HCT116 (cell line): ENCODE measurements at regions not wholly inside any gene's neighbourhood (a gene's known extent, or its start where the extent isn't known, plus 50 kb on each side); places are given as distances from the start of the nearest gene placed in this dataset.

Experiments
- ATAC-seq: fragments of 200-7000 bp; cut with Tn5 transposase; 2 replicates; pipeline ENCODE4 v1.9.1; 2020; ENCODE audit warnings: mild to moderate bottlenecking, moderate library complexity
- BruUV-seq: library from RNA; stranded (reverse); fragments of 400-500 nt; replicated peaks from 2 replicates; lab custom pipeline; 2021; lab: Mats Ljungman, UMichigan
- CTCF ChIA-PET: fragments of 300-600 bp; sonication (Branson Sonifier 250); formaldehyde crosslinking; loops from one replicate; lab custom pipeline; 2021; ENCODE audit warnings: antibody characterized with exemption; lab: Charles Lee
- POLR2A ChIA-PET: fragments of 300-600, 350-600 bp; sonication (Branson Sonifier 250); formaldehyde crosslinking; loops from one replicate; lab custom pipeline; 2021; ENCODE audit warnings: antibody characterized with exemption; lab: Charles Lee
- RAD21 ChIA-PET, 2 experiments: fragments of 300-600 bp; sonication (Branson Sonifier 250); formaldehyde crosslinking; loops; one replicate each; lab custom pipeline; 2023; ENCODE audit warnings: low total read pairs in 2 of 2; ENCODE audit not compliant: uncharacterized antibody in 2 of 2, unreplicated experiment in 2 of 2, low non-redundant PET in 1 of 2; lab: Charles Lee
- DNase-seq: peaks from one replicate; pipeline ENCODE4 v3.0.0-alpha.2; 2010; ENCODE audit warnings: low read depth, low spot score
- H2AFZ ChIP-seq: fragments of 200-600 bp; shearing (Covaris generic), sonication (generic); 2 replicates; pipeline ENCODE4 v1.6.1; 2017; ENCODE audit warnings: low read depth, mixed run types, mixed read lengths, antibody characterized with exemption, low read length; ENCODE audit not compliant: poor library complexity, severe bottlenecking
- H3K27ac ChIP-seq: 2 replicates; pipeline ENCODE4 v1.5.1; 2012; ENCODE audit warnings: low read depth, low read length
- H3K27me3 ChIP-seq: fragments of 200-600 bp; sonication (generic); 2 replicates; pipeline ENCODE4 v1.6.1; 2016; ENCODE audit warnings: mixed run types, low read length, mixed read lengths; ENCODE audit not compliant: insufficient read depth
- H3K36me3 ChIP-seq, 2 experiments: fragments of 200-500 bp in 1 of 2; fragments of 200-600 bp in 1 of 2; sonication (Bioruptor generic) in 1 of 2; sonication (generic) in 1 of 2; 2 replicates each; pipeline versions ENCODE4 v1.5.1 to v1.6.1; 2014 to 2016; ENCODE audit warnings: low read length in 2 of 2, inconsistent platforms in 1 of 2, mixed read lengths in 1 of 2, mixed run types in 1 of 2; ENCODE audit not compliant: insufficient read depth in 2 of 2, control insufficient read depth in 1 of 2
- H3K4me1 ChIP-seq, 2 experiments: fragments of 200-600 bp in 1 of 2; sonication (generic) in 1 of 2; 2 replicates each; pipeline versions ENCODE4 v1.5.1 to v1.6.1; 2012 to 2017; ENCODE audit warnings: low read length in 2 of 2, inconsistent platforms in 1 of 2, mild to moderate bottlenecking in 1 of 2, mixed read lengths in 1 of 2, mixed run types in 1 of 2, moderate library complexity in 1 of 2; ENCODE audit not compliant: insufficient read depth in 2 of 2, control insufficient read depth in 1 of 2
- H3K4me2 ChIP-seq: fragments of 200-600 bp; sonication (generic); 2 replicates; pipeline ENCODE4 v1.6.1; 2017; ENCODE audit warnings: mixed run types, low read length, mixed read lengths
- H3K4me3 ChIP-seq, 2 experiments: fragments of 200-600 bp in 1 of 2; sonication (generic) in 1 of 2; replicated peaks in 1 of 2; 2 replicates each; pipeline ENCODE4 v1.5.1; 2011 to 2016; ENCODE audit warnings: low read length in 2 of 2, control low read depth in 1 of 2, low read depth in 1 of 2, mild to moderate bottlenecking in 1 of 2, mixed read lengths in 1 of 2, mixed run types in 1 of 2
- H3K79me2 ChIP-seq: fragments of 200-600 bp; sonication (generic); 2 replicates; pipeline ENCODE4 v1.6.1; 2017; ENCODE audit warnings: mild to moderate bottlenecking, mixed run types, low read length, moderate library complexity, mixed read lengths; ENCODE audit not compliant: insufficient read depth
- H3K9ac ChIP-seq: fragments of 200-600 bp; sonication (generic); 2 replicates; pipeline ENCODE4 v1.6.1; 2016; ENCODE audit warnings: low read length, mixed read lengths
- H3K9me2 ChIP-seq: fragments of 200-600 bp; sonication (generic), shearing (Covaris generic); 2 replicates; pipeline ENCODE4 v1.6.1; 2017; ENCODE audit warnings: mixed run types, mild to moderate bottlenecking, moderate library complexity; ENCODE audit not compliant: insufficient read depth
- H3K9me3 ChIP-seq, 2 experiments: fragments of 200-500 bp in 1 of 2; fragments of 200-600 bp in 1 of 2; sonication (Bioruptor generic) in 1 of 2; sonication (generic) in 1 of 2; 2 replicates each; pipeline ENCODE4 v1.6.1; 2014 to 2017; ENCODE audit warnings: low read length in 2 of 2, mixed read lengths in 2 of 2, inconsistent platforms in 1 of 2, low read depth in 1 of 2, mild to moderate bottlenecking in 1 of 2, mixed run types in 1 of 2, moderate library complexity in 1 of 2; ENCODE audit not compliant: control insufficient read depth in 1 of 2, insufficient read depth in 1 of 2
- H4K20me1 ChIP-seq: fragments of 200-600 bp; sonication (generic), shearing (Covaris generic); 2 replicates; pipeline ENCODE4 v1.6.1; 2017; ENCODE audit warnings: mixed run types, mild to moderate bottlenecking, moderate library complexity; ENCODE audit not compliant: insufficient read depth
- CBX3 ChIP-seq: IDR thresholded peaks from 2 replicates; pipeline ENCODE4 v1.6.1; 2012; ENCODE audit warnings: low read depth
- CEBPB ChIP-seq: IDR thresholded peaks from 2 replicates; pipeline ENCODE4 v1.6.1; 2012; ENCODE audit warnings: low read depth
- FOSL1 ChIP-seq: IDR thresholded peaks from 2 replicates; pipeline ENCODE4 v1.6.1; 2012; ENCODE audit warnings: low read depth
- POLR2A ChIP-seq: IDR thresholded peaks from 2 replicates; pipeline ENCODE4 v1.7.0; 2011; ENCODE audit warnings: borderline replicate concordance; ENCODE audit not compliant: insufficient read depth, insufficient read length; ENCODE audit errors: extremely low read depth
- POLR2AphosphoS5 ChIP-seq: IDR thresholded peaks from 2 replicates; pipeline ENCODE4 v1.6.1; 2011; ENCODE audit warnings: mild to moderate bottlenecking, low read depth, low read length, moderate library complexity
- RAD21 ChIP-seq: IDR thresholded peaks from 2 replicates; pipeline ENCODE4 v1.6.1; 2012; ENCODE audit warnings: low read depth, mild to moderate bottlenecking
- SRF ChIP-seq: IDR thresholded peaks from 2 replicates; pipeline ENCODE4 v1.6.1; 2012; ENCODE audit warnings: low read depth
- TCF7L2 ChIP-seq: IDR thresholded peaks from 2 replicates; pipeline ENCODE4 v1.7.0; 2011; ENCODE audit warnings: borderline replicate concordance, inconsistent platforms; ENCODE audit not compliant: insufficient read depth, insufficient read length; ENCODE audit errors: extremely low read depth
- ZNF274 ChIP-seq: fragments of 200-500 bp; sonication (Bioruptor generic); IDR thresholded peaks from 2 replicates; pipeline ENCODE4 v1.6.1; 2014; ENCODE audit warnings: mild to moderate bottlenecking, low read depth, low read length, inconsistent platforms
- intact Hi-C: fragments of 100-400 bp; cut with micrococcal nuclease; formaldehyde crosslinking; loops from 2 replicates; pipeline ENCODE4 v1.10.0; 2022
- TF ChIP-seq, protein P1 (sequence below): IDR thresholded peaks from 2 replicates; pipeline ENCODE4 v1.6.1; 2012
- TF ChIP-seq, protein P2 (sequence below): IDR thresholded peaks from 2 replicates; pipeline ENCODE4 v1.6.1; 2012

DNA sequence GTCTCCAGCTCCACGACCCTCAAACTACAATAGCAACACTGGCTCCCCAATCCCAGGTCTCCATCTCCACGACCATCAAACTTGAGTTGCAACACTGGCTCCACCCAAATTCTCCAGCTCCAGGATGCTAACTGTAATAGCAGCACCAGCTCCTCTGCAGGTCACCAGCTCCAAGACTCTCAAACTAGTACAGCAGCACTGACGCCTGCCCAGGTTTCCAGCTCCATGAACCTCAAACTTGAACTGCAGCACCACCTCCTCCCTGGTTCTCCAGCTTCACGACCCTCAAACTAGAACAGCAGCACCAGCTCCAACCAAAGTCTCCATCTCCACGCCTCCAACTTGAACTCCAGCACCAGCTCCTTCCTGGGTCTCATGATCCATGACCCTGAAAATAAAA lies 353.8 kb downstream of the PREX1 start:
- no peaks in the 10 kb centered on the region for H4K20me1 ChIP-seq
- H3K36me3 ChIP-seq: no peaks in the 10 kb centered on the region
- TF ChIP-seq FOSL1: no peak
- TF ChIP-seq, protein P1, sequence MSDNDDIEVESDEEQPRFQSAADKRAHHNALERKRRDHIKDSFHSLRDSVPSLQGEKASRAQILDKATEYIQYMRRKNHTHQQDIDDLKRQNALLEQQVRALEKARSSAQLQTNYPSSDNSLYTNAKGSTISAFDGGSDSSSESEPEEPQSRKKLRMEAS: no peak
- TF ChIP-seq ZNF274: no peak
- no peak for TF ChIP-seq CBX3
- no peak for TF ChIP-seq POLR2A
- no peak for TF ChIP-seq RAD21
- TF ChIP-seq, protein P2, sequence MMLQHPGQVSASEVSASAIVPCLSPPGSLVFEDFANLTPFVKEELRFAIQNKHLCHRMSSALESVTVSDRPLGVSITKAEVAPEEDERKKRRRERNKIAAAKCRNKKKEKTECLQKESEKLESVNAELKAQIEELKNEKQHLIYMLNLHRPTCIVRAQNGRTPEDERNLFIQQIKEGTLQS: no peak
- ChIA-PET POLR2A (no interaction called here), CTCF (interaction anchor here (0.9 kb wide), 1 partner anchor 12 kb away, joined by 3 read pairs; no protein-coding TSS in a partner anchor), RAD21 (no interaction called here)
- H3K27ac ChIP-seq: no peak overlapping the region
- no peak overlapping the region for H3K9ac ChIP-seq
- no peaks in the 10 kb centered on the region for H3K9me3 ChIP-seq
- ATAC-seq (no peak), DNase-seq (no peak)
- no peak overlapping the region for H3K4me3 ChIP-seq
- no peaks in the 10 kb centered on the region for H3K4me1 ChIP-seq
- H3K9me2 ChIP-seq: no peaks in the 10 kb centered on the region
- no peak overlapping the region for H3K4me2 ChIP-seq
- no peak overlapping the region for H2AFZ ChIP-seq
- no peaks in the 10 kb centered on the region for H3K79me2 ChIP-seq
- no TSS peak for BruUV-seq
- H3K27me3 ChIP-seq: peaks cover 88% of the 10 kb centered on the region
- intact Hi-C loops: loop anchor here (10.0 kb wide), 1 partner anchor 51 kb away; no protein-coding TSS in a partner anchor

DNA sequence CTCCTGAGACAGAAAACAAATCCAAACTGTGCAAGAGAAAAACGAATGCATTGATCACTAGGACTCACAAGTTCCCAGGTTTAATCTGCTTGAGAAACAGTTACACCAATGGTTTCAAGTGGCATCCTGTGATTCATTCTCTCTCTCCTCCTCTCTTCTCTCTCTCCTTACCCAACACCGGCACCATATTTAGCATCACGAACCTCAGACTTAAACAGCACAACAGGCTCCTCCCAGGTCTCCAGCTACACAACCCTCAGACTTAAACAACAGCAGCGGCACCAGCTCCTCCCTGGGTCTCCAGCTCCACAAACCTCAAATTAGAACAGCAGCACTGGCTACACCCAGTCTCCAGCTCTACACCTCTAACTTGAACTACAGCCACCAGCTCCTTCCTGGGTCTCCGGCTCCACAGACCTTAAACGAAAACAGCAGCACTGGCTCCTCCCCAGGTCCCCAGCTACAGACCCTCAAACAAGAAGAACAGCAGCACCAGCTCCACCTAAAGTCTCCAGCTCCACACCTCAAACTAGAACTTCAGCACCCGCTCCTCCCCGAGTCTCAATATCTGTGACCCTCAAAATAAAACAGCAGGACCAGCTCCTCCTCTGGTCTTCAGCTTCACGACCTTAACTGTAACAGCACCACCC lies 355.9 kb downstream of the PREX1 start:
- Histone ChIP-seq H3K4me1 (no peaks in the 10 kb centered on the region), H3K27me3 (peaks cover 67% of the 10 kb centered on the region), H3K4me2 (no peak overlapping the region), H2AFZ (no peak overlapping the region), H3K27ac (no peak overlapping the region), H3K79me2 (no peaks in the 10 kb centered on the region), H4K20me1 (no peaks in the 10 kb centered on the region), H3K9ac (no peak overlapping the region), H3K4me3 (no peak overlapping the region), H3K9me3 (no peaks in the 10 kb centered on the region), H3K36me3 (no peaks in the 10 kb centered on the region), H3K9me2 (no peaks in the 10 kb centered on the region)
- ATAC-seq (no peak), DNase-seq (no peak)
- intact Hi-C loops: loop anchor here (10.0 kb wide), 1 partner anchor 53 kb away; no protein-coding TSS in a partner anchor
- TF ChIP-seq POLR2AphosphoS5: no peak
- TF ChIP-seq TCF7L2: no peak
- TF ChIP-seq SRF: no peak
- TF ChIP-seq CEBPB: no peak
- TF ChIP-seq, protein P2: no peak
- POLR2A ChIA-PET: no interaction called here
- no TSS peak for BruUV-seq
- CTCF ChIA-PET: no interaction called here
- RAD21 ChIA-PET: no interaction called here
